NCI-H1048 (cell line): ENCODE measurements at regions not wholly inside any gene's neighbourhood (a gene's known extent, or its start where the extent isn't known, plus 50 kb on each side); places are given as distances from the start of the nearest gene placed in this dataset.
"Not testable (repeated sequence)": the region's sequence is repeated elsewhere in the genome, so short reads cannot be mapped to it uniquely, and the experiment has no call there.

Experiments
- DNase-seq: peaks from one replicate; lab custom pipeline; 2025; lab: John Stamatoyannopoulos, UW

DNA sequence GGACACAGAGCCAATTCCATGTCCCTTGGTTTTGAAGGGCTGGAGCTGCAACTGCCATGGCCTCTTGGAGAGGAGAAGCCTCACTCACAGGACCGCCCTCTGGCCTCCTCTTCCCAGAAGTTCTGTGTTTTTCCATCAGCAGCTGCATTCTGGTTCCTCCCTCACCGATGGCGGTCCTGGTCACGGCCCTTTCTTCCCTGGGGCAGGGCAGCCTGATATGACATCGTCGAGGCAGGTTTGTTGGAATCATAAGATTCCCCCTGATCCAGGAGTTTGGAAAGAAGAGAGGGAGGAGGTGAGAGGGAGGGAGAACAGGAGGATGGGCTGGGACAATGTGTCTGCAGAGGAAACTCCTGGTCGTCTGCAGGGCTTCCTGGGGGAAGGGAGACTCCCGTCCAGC is 82.7 kb upstream of the PDZD8 start:
- no peak for DNase-seq

DNA sequence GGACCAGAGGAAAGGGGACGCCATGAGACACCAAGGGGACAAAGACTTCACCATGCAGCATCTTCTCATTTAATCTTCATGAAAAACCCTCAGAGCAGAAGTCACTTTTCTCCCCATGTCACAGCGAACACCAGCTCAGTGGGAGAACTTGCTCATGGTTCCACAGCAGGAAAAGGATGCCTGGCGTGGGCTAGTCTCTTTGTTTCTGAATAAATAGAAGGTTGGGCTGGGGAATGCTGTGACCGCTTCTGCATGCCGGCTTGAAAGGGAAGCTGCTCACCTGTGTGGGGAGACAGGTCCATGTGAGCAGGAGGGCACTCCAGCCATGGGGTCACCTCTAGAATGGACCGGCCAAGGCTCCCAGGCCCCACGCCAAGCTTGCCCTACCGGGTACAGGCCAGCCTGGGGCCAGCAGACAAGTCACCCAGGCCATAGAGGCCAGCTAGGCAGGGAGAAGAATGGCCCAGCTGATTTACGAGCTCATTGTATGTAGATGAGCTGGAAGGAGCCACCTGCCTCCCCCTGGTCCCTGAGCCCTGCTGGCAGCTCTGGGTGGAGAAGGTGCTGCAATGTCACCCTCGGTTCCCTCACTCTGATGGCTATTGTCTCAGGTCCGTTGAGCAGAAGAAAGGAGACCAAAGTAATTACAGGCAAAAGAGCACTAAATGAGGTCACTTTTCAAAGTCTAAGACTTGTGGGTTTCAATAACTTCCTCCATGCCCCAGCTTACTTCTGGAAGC is 82.0 kb upstream of the PDZD8 start:
- DNase-seq: no peak

DNA sequence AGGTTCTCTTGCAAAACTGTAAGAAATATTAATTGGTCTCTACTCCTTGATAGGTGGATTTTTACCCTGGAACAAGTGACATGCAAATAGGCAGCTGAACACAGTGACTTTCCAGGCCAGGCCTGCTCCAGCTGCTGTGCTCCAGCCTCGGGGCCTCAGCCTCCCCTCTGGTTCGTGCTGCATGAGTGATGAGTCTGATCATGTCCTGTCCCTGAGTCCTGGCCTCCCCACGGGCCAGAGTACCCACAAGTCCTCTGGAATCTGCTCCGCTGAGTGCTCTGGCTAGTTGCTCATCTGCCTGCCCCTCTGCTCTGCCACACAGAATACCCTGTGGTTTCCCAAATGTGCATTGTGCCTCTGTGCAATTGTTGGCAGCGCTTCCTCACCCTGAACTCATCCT is 80.1 kb upstream of the PDZD8 start:
- no peak for DNase-seq

DNA sequence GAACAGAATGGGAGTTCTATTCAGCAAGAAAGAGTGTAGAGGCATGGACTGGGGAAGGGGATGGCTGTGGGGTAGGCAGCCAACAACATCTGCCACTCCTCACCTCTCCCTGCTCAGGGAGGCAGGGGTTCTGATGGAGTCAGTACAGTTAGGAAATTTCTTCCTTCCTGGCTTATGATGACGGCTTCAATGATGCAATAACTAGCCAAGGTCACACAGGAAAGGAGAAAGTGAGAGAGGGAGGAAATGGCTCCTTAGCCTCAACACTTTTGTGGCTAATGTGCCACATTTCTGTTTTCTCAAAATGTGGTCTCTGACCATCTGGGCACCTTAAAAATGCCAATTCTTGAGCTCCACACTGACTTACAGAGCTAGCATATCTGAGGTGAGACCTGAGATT is 79.3 kb upstream of the PDZD8 start:
- no peak for DNase-seq

DNA sequence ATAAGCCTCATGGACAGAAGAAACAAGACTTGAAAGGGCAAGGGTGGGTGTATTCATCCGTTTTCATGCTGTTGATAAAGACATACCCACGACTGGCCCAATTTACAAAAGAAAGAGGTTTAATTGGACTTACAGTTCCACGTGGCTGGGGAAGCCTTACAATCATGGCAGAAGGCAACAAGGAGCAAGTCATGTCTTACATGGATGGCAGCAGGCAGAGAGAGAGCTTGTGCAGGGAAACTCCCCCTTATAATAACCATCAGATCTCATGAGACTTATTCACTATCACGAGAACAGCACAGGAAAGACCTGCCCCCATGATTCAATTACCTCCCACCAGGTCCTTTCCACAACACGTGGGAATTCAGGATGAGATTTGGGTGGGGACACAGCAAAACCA is 78.2 kb upstream of the PDZD8 start:
- not testable (repeated sequence) for DNase-seq

DNA sequence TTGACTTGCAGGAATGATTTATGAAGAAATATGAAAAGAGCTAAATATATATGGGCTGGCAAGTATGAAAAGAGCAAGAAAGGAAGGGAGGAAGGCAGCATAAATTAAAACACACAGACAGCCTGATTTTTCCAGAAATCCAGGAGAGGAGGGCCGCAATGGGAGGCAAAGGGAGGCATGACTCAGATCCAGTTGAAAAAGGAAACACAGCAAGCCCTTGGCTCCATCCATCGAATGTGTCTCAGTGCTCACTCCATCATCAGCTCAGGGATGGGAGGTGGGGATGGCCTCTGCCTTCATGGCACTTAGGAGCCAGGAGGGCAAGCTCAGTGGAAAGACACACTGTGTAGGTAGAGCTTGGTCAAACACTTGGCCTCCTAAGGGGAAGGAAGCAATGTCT is 75.7 kb upstream of the PDZD8 start:
- DNase-seq: no peak

DNA sequence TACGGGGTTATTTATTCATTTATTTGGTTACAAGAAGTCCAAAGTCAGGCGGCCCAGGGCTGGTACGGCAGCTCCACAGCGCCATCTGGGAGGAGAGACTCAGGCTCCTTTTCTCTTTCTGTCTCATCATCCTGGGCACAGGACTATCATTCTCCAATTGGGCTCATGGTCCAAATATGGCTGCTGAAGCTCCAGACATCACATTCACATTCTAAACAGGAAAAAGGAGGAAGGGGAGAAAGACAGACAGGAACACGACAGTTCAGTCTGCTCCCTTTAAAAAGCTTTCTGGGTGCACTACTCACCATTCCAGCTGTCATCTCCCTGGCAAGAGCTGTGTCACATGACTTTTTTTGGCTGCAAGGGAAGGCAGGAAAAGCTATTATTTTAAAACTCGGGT is 74.4 kb upstream of the PDZD8 start:
- no peak for DNase-seq

DNA sequence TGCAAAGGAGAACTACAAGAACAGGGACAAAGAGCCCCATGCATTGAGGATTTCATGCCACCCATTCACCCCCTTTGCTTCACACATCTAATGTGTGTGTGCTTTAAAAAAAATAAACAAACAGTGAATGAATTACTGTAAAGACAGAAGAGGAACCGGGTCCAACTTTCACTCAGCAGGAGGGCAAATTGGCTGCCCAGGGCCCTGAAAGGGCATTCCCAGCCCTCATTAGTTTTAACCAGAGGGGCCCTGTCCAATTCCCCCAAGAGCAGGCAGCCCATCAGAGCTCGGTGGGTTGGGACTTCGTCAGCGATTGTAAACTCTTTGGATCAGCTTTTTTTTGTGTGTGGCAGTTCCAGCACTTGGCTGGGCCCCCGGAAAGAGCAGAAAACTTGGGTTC is 73.6 kb upstream of the PDZD8 start:
- no peak for DNase-seq

DNA sequence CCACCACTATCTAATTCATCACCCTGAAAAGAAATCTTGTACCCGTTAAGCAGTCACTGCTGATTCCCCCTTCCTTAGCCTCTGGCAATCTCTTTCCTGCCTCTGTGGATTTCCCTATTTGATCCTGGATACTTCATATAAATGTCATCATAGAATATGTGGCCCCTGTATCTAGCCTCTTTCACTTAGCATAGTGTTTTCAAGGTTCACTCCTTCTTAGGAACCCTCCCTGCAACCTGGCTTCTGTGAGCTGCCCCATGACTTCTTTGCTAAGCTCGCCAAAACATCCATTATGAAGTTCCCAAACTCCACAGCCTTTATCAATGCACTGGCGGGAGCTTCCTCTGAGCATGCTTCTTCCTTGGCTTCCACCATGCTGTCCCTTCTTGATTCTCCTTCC is 70.8 kb upstream of the PDZD8 start:
- no peak for DNase-seq

DNA sequence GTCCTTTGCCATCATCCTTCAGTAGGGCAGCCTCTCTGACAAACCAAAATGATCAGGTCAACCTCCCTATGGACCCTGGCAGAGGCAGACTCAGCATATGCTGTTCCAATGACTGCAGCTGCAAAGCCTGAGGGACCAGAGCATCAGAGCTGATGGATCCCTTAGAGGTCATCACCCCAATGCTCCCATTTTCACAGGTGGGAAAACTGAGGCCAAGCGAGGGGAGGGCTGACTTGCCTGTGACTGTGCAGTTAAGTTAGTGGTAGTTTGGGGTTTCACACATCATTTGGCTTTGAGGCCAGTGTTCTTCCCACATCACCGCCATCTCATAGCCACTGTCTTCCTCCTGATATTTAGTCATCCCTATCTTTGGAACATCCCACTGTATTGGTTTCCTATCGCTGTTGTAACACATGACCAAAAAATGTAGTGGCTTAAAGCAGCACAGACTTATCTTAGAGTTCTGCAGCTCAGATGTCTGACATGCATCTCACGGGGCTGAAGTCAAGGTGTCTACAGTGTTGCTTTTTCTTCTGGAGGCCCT is 69.3 kb upstream of the PDZD8 start:
- DNase-seq: no peak

DNA sequence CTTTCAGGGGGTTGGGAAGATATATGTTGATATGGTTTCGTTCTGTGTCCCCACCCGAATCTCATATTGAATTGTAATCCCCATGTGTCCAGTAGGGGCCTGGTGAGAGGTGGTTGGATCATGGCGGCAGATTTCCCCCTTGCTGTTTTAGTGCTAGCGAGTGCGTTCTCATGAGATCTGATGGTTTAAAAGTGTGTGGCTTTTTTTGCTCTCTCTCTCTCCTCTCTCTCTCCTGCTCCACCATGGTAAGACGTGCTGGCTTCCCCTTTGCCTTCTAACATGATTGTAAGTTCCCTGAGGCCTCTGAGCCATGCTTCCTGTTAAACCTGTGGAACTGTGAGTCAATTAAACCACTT is 68.4 kb upstream of the PDZD8 start:
- DNase-seq: no peak

DNA sequence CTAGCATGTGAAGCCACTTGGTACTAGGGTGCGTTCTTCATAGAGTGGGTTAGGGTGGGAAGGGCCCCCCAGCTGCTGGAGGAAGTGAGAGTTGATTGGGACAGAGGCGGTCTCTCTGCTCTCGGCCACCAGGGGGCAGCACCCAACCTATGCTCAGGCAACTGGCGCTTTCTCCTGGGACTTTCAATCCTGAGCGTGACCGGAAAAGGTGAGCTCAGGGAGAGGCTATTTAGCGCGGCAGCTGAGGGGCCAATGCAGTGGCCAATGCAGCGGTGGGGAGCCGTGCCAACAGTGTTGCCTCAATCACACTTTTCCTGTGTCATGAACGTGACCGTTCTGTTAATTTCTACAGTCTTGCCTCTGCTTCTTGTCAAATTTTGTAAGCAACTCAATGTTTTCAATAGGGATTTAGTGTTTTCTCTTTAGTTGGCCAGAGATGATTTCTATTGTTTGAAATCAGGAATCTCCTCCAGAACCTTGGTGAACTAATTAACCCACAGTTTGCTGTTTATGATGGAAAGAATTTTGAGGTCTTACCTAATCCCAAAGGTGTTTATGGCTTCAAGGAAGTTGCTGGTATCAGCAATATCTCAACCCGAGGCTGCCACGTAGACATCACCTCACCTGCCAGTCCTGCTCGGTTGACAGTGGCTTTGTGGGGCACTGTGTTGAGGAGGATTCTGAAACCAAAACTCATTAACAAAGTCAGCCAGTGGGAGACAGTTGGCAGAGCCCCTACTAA is 67.9 kb upstream of the PDZD8 start:
- peak; percentile 69 for DNase-seq

DNA sequence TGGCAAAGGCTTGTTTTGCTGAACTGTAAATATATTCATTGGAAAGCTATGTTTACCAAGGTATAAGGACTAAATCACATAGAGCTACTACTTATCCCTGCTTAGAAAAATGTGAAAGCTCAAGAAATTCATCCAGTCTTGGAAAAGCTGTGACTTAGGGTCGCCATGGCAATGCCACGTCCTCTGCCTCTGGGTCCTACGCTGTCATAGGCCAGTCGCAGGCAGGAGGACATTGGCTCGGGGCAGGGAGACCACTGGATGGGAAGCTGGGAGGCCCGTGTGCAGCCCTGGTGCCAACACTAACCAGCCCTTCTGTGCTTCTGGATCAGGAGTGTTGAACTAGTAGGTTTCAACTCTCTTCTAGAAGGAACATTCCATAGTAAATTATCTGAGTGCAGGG is 67.3 kb upstream of the PDZD8 start:
- DNase-seq: no peak

DNA sequence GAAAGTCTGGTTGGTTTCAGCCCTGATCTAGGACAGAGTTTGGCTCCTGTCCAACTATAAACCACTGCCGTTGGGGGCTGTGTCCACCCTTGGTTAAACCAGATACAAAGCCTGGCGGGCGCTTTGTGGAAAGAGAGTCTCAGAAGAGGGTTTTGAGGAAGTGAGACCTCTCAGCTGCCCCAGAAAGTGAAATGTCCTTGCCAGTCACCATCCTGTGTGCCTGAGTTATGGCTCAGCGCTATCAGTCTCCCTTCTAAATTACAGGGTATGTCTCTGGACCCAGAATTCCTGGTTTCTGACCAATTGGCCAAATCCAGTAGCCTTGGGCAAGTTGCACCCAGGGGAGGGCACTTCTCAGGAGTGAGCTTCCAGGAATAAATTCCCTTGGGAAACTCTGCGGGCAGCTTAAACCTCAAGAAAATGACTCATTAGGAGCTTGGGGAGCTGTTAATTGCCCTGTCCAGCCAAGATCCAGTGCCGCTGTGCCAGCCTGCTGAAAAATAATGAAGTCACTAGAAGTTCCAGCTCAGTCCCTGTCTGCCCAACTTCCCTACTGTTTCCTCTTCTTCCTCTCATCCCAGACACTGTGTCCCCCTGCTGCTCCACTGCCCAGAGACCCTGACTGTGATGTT is 66.7 kb upstream of the PDZD8 start:
- no peak for DNase-seq

DNA sequence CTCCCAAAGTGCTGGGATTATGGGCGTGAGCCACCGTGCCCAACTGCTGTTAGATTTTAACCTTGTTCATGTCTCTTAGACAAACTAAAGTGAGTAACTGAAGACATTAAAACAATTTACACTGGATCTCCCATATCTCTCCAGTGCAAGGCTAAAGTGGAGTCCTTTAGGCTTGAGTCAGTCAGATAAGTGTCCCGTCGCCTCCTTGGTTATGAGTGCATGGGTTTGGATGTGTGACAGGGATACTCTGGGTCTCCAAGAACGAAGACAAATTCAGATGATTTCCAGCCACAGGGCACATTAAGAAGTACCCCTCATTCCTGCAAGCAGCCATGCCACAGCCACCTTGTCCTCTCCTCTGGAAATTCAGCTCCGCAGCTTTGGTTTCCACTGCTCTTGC is 66.1 kb upstream of the PDZD8 start:
- no peak for DNase-seq

DNA sequence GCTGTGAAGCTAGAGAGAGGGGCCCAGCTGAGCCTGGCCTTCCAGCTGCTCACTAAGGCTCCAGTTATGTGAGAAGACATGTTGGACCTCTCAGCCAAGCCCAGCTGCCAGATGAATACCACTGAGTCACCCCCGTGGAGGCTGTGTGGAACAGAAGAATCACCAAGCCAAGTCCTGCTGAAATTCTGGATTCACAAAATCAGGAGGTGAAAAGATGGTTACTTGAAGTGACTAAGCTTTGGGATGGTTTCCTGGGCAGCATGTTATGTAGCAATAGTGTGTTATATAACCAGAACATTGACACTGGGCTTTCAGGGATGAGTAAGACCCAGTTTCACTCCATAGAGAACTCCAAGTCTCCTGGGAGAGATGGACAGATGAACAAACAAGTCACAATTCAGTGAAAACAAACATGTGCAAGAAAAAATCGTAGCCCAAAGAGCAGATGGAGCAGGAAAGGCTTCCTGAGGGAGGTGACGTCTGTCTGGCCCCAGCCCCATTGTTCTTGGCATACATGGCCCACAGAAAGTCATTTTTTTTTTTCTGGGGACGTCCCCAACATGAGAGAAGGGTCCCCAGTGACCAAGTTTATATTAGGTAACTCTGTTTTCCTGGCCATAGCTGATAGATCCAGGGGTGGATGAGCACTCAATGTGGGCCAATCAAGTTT is 64.1 kb upstream of the PDZD8 start:
- no peak for DNase-seq

DNA sequence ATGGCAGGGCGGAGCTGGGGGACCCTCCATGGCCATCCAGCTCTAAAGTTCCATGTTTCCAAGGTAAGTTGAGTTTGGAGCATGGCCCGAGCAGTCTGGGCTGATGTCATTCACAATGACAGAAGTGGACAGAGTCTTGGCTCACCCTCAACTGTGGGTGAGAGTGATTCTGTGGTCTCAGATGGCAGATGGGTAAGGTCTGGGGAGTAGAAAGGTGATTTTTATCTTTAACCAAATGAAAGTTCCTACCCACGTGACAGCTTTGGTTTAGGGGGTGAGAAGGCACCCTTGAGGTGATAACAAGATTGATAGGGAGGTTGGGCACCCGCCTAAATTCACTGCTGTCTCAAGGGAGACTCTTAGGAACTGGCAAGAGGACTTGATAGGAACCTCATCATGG is 57.6 kb upstream of the PDZD8 start:
- no peak for DNase-seq

DNA sequence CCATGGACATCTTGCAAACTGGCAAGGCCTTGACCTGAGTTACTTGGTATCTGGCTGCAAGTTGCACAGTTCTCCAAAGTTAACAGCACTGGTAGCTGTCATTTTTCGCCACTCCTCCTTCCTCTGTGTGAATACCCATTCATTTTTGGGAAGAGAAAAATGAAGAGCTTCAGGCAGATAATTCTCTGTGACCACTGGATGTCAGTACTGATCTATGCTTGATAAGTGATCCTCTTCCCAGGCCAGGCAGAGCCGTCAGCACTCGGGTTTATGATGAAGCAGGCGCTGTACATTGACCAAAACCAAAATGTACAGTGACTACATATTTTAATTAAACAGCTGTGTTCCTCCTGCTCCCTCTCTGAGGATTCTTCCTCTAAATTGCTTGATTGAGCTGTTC is 55.9 kb upstream of the PDZD8 start:
- no peak for DNase-seq

DNA sequence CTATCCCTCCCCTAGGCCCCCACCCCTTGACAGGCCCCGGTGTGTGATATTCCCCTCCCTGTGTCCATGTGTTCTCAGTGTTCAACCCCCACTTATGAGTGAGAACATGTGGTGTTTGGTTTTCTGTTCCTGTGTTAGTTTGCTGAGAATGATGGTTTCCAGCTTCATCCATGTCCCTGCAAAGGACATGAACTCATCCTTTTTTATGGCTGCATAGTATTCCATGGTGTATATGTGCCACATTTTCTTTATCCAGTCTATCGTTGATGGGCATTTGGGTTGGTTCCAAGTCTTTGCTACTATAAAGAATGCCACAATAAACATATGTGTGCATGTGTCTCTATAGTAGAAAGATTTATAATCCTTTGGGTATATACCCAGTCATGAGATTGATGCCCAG is 55.3 kb upstream of the PDZD8 start:
- not testable (repeated sequence) for DNase-seq

DNA sequence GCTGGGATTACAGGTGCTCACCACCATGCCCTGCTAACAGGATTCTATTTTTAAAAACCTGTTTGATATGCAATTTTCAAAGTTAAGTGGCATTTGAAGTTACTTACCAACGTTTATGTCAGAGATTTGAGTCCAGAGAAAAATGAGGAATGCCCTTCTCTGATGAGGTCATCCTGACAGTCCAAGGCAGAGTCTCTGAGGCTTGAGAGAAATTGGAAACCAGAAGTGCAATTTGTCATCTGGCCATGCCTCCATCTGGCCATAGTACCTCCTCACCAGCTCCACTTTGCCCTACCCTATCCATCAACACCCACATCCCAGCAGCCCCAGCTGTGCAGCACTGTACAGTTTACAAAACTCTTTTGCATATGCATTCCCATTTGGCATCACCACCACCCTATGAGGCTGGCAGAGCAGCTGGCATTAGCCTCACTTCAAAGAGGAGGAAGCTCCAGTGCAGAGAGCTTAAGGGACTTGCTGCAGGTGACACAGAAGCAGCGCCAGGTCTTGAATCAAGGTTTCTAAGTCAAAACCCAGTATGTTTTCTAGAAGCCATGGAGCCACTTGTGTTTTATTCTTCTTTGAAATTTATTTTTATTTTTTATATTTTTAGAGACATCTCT is 54.5 kb upstream of the PDZD8 start:
- no peak for DNase-seq

DNA sequence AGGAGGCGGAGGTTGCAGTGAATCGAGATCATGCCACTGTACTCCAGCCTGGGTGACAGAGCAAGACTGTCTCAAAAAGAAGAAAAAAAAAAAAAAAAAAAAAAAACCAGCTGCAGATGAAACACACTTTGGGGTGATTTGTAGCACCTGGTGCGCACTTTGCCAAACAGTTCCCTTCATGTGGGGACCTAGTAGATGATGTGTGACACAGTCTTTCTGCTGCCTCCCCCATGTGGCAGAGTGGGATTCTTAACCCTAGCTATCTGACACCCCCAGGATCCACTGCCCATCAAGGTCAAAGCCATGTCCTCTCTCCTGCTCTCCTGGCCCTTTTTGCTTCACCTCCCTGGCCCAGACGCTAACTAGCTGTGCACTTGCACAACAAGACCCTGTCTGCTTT is 52.1 kb upstream of the PDZD8 start:
- DNase-seq: no peak

DNA sequence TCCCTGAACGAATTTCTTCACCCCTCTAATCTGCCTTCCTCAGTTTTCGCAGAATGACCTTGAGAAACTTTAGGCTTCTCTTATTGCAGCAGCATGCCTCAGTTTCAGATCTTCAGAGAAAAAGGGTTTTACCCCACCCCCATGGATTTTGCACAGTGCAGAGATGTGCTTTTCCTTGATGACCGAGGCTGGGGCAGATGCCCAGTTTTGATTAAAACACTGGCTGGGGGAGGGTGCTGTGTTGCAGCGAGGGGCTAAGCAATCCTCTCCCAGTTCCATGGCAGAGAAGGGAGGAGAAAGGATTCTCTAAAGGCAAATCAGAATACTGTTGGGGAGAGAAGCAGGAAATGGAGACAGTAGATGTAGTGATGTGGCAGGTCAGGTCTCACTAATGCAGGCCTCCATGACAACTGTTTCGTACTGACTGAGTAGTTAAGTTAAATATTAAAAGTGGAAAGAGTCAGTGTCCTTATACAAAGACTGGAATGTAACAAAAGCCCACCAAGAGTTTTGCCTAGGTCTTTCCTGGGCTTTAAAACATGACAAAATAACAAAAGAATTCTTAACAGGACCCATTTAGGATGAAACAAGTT is 50.8 kb upstream of the PDZD8 start:
- DNase-seq: no peak
